ENCODE measurements at regions not wholly inside any gene's neighbourhood (a gene's known extent, or its start where the extent isn't known, plus 50 kb on each side); places are given as distances from the start of the nearest gene placed in this dataset.
A peak's percentile ranks its signal among the peaks of the same experiment; 100 is the strongest.
"Not testable (repeated sequence)": the region's sequence is repeated elsewhere in the genome, so short reads cannot be mapped to it uniquely, and the experiment has no call there.

DNA sequence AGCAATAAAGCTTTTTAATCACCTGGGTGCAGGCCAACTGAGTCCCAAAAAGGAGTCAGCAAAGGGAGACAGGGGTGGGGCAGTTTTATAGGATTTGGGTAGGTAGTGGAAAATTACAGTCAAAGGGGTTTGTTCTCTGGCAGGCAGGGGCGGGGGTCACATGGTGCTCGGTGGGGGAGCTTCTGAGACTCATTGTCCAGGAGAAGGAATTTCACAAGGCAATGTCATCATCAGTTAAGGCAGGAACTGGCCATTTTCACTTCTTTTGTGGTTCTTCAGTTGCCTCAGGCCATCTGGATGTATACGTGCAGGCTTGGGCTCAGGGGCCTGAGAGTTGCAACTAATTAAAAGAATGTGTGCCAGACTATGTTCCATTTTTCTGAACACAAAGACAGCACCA, 147.5 kb upstream of the SCN7A start:
- DNase-seq (ENCODE audit: low spot score): not testable (repeated sequence)

DNA sequence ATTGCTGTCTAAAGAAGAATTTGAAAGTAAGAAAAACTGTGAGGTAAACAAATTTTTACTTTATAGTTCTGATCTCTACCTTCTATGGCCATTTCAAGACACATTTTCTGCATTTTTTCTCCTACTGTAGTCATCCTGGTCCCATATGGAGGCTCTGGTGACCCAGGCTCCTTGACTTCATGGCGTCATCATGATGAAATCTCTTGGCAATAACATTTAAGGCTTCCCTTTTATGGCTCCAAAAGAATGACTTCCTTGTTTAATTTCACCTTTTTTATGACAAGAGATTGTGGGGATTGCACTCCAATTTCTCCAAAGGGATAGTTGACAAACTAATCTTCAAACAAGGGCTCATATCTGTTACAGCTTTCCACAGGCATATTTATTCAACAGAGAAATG, 143.0 kb upstream of the SCN7A start:
- no peak for DNase-seq (ENCODE audit: low spot score)

DNA sequence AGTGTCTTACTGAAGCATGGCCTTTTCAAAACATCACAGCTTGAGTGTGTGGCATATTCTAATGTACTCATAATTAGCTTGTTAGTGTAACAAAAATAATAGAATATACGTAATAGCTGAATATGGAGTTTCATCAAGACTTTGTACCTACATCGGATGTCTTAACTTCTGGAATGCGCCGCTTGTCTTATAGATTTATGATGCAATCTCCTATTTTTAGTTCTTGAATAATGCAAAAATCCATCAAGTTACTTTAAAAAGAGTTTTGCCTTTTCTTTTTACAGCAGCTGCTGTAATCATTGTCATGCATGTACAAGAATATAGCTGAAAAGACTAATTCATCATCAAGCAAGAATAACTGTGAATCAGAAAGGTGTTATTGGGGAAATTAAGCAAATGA, 140.7 kb upstream of the SCN7A start:
- DNase-seq (ENCODE audit: low spot score): no peak

DNA sequence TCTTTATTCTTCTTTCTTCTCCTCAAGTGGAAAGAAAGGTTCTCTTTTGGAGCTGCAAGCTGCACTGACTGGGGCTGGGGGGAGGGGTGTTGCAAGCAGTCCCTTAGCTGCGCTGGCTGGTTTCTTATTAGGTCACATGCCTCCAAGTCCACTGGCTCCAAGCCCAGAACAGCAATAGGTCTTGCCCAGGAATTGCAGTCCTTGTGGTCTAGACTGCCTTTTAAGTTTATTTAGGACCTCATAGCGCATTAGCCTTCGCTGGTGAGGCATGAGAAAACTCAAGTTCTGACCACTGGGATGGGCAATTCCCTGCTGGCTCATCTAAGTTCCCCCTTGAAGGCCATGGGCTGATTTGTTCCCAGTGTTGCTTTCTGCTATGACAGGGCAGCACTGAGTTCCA, 138.6 kb upstream of the SCN7A start:
- no peak for DNase-seq (ENCODE audit: low spot score)

DNA sequence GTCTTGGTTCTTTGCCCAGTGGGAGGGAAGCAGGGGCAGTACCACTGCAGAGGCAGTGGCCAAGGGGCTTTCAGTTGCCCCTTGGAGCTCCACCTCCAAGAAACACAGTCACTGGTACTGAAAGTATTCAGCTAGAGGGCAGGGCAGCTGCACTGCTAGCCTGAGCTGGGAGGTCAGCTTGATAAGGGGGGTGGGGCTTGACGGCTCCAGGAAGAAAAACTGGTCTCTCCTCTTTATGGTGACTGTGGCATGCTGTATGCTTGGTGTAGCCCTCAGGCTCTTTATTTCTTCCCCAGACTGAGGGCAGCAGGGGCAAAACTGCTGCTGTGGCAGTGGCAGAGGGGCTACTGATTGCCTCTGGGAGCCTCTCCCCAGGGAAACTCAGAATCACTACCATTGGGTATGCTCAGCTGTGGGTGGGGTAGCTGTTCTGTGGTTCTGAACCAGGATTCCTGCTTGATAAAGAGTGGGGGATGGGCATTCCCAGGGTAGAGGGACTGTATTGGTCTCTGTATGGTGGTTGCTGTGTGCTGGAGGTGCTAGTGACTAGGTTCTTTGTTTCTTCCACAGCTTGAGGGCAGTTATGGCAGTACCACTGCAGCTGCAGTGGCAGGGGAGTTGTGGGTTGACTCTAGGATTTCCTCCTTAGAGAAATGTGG, 134.6 kb upstream of the SCN7A start:
- DNase-seq (ENCODE audit: low spot score): peak; percentile 40

DNA sequence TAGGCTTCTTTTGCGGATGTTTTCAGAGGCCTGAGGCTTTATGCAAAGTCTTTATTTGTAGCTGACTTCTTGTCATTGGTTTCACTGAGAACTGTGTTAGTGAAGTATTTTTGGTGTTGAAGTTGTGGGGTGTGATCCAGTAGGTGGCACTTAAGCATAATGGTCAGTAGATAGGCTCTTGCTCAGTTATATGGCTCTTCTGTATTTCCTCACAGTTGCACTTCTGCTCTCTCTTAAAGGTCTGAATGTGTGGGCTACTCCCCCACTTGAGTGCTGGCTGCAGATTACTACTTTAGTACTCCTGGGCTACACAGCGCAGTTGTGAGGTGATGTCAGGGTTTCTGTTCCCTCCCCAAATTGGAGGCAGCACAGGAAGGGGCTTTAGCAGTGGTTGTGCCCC, 133.8 kb upstream of the SCN7A start:
- no peak for DNase-seq (ENCODE audit: low spot score)

DNA sequence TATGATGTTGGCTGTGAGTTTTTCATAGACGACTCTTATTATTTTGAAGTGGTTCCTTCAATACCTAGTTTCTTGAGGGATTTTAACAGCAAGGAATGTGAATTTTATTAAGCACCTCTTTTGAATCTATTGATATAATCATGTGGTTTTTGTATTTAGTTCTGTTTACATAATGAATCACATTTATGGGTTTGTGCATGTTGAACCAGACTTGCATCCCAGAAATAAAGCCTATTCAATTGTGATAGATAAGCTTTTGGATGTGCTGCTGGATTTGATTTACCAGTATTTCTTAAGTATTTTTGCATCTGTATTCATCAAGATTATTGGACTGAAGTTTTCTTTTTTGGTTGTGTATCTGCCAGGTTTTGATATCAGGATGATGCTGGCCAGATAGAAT, 131.6 kb upstream of the SCN7A start:
- DNase-seq (ENCODE audit: low spot score): no peak

DNA sequence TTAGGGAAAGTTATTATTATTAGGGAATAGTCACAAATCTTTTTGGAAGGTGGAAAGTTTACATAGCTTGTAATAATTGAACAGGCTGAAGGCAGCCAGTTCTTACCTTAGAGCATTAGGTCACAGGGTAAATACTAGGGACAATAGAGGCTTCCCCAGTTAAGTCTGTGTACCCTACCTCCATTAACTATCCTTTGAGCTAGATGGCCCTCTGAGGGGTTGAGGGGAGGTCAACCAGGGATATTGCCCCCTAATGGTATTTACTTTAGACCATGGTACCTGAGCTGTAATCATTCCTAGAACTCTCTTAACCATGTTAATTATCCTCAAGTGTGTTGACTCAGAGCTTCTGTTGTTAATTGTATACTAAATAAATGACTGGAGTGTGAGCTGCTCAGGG, 120.5 kb upstream of the SCN7A start:
- DNase-seq (ENCODE audit: low spot score): no peak

DNA sequence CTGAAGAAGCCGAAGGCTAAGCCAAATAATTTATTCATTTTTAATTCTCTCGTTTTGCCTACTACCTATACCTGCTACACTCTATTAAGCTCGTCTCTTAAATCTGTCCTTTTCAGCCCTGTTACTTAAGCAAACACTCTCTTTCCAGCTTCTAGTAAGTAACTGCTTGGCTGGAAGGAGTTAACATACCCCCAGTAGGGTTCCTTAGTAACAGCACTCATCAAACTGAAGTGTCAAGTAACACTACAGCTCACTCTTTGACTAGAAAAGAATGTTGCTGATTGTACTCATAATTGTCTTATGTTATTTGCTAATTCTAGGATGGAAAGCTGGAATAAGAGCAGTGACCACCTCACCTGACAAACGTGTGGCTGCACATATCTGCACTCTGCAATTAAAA, 120.0 kb upstream of the SCN7A start:
- no peak for DNase-seq (ENCODE audit: low spot score)

DNA sequence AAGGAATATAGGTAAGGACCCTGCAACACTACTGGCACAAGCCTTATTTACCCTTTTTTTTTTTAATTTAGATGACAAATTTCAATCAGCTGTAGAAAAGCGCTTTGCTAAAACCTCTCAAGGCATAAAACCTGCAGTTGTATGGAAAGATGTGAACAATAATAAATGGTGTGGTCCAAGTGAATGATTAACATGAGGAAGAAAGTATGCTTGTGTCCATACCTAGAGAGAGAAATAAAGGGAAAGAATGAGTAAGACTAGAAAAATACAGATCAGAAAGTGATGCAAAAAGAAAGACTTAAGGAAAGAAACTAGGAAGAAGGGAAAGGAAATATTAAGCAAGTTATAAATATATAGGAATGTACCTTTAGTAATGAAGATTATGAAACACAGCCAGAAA, 119.2 kb upstream of the SCN7A start:
- DNase-seq (ENCODE audit: low spot score): no peak

DNA sequence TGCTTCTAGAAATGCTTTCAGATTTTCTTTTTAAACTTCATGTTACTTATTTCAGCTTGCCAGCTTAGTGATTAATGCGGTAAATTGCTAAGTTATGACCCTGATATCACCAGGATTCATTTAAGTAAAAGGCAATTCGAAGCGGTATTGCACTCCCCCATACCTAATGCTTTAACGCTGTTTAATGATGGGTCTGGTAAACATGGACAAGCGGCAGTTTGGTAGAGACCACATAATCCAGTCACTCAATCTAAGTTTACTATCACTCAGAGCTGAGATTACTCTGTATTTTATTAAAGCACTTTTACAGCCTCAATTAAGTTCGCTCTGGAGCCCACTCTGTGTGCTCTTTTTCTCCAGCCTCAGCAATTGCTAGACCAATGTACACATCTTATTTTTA, 118.2 kb upstream of the SCN7A start:
- no peak for DNase-seq (ENCODE audit: low spot score)

DNA sequence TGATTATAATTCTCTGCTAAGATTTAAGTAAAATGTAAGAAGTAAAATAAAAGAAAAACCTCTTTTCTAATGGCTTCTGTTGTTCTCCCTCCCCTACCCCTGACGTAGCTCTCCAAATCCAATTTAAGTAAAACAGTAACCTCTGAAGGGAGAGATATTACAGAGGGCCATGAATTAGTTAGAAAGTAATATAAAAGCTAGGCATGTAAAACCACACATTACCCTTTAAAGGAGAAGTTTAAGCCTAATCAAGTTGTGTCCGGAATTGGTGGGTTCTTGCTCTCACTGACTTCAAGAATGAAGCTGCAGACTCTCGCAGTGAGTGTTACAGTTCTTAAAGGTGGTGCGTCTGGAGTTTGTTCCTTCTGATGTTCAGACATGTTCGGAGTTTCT, 116.9 kb upstream of the SCN7A start:
- no peak for DNase-seq (ENCODE audit: low spot score)

DNA sequence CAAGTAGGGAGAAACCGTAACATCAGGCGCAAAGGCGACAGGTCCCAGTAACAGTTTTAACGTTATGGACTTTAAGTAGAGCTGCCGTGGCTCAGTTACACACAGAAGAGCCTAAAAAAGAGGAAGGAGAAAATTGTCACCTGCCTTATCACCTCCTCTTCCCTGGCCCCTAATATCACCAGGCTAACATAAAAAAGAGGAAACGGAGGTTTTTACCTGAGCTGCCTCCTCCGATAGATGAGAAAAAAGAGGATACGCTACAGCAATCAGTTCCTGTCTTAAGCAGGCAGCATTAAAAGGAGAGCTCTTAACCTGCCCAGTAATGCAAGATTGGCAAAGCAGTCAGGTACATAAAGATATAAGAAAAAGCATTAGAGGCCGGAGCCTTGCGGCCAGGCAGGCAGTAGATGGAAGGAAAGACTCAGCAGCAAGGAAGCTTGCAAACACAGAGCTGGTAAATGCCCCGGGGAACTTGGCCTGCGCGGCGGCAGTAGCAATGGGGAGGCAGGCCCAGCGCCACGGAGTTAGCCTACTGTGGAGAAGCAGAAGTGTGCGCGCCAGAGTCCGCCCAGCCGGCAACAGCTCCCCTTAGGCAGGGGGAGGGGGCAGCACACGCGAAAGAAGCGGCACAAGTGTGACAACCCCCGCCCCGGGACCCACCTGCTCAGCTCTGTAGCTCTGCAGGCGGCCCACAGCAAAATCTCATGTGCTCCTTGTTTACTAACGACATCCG, 116.3 kb upstream of the SCN7A start:
- DNase-seq (ENCODE audit: low spot score): peak; percentile 63

DNA sequence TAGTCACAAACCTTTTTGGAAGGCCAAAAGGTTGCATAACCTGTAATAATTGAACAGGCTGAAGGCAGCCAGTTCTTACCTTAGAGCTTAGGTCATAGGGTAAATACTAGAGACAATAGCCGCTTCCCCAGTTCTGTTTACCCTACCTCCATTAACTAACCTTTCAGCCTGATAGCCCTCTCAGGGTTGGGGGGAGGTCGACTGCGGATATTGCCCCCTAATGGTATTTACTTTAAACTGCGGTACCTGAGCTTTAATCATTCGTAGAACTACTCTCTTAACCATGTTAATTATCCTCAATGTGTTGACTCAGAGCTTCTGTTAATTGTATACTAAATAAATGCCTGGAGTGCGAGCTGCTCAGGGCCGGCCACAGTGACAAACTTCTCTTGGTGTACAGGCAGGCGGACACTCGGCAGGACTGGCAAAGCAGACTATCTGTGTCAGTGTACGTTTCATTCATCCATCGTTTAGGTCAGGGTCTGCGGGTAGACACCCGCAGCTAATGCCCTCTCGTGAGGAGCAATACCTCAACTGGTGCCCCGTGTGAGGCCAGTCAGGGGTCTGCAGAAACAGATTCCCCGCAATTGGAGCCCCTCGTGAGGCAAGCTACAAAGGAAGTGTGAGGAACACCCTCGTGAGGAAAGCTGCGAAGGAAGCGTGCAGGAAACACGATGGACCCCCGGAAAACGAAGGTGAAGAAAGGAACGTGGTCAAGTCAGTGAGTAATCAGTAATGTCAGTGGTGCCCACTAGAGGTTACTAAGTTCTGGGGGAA, 115.3 kb upstream of the SCN7A start:
- DNase-seq (ENCODE audit: low spot score): no peak

DNA sequence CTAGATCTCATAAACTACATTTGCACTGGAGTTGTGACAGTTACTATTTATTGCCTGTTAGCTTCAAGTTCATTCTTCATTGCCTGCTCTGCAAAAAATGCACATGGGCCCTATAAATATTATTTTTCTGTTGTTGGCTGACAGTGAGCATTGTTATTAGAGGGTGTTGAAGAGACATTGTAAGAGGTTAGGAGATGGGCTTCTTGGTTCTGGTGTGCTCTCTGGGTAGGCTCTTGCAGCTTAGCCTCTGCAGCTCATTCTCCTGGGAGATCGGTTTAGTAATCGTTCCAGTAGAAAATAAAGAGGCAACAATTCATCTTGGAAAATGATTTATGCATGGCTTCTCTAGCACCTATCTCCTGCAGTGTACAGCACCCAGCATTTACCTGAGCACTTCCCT, 113.8 kb upstream of the SCN7A start:
- DNase-seq (ENCODE audit: low spot score): no peak

DNA sequence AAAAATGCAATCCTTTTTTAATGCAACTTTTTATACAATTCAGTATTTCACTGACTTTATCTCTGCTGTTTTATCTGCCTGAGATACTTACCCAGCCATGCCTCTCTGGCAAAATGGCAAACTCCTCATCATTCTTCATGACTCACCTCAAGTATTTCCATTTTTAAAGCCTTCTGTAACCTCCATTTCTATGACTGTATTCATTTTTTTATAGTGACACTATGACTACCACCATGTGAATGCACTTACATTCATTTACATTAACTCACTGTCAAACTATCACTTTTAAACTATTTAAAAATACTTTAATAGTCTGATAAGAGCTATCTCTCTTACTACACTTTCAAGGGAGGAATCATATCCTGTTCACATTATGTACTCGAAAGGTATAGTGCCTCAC, 99.4 kb upstream of the SCN7A start:
- DNase-seq (ENCODE audit: low spot score): no peak

DNA sequence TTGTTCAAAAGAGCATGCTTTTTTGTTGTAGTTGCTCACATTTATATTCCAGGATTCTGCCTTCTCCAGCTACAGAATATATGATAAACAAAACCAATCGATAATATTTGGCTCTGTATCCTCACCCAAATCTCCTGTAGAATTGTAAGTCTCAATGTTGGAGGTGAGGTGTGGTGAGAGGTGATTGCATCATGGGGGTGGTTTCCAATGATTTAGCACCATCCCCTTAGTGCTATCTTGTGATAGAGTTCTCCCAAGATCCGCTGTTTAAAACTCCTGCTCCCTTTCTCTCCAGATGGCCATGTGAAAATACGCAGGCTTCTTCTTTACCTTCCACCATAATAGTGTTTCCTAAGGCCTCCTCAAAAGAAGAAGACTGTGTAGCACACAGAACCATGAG, 98.7 kb upstream of the SCN7A start:
- no peak for DNase-seq (ENCODE audit: low spot score)

DNA sequence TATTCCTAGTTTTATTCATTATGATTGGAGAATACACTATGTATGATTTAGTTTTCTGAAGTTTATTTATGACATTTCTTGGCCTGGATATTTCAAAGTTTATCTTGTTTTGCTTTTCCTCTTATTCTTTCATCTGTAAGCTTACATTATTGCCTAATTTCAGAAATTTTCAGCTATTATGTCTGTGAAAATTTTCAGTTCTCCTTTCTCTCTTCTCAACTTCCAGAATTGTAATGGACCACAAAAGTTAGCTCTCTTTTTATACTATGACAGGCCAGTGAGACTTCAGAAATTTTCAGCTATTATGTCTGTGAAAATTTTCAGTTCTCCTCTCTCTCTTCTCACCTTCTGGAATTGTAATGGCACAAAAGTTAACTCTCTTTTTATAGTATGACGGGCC, 97.2 kb upstream of the SCN7A start:
- DNase-seq (ENCODE audit: low spot score): no peak

DNA sequence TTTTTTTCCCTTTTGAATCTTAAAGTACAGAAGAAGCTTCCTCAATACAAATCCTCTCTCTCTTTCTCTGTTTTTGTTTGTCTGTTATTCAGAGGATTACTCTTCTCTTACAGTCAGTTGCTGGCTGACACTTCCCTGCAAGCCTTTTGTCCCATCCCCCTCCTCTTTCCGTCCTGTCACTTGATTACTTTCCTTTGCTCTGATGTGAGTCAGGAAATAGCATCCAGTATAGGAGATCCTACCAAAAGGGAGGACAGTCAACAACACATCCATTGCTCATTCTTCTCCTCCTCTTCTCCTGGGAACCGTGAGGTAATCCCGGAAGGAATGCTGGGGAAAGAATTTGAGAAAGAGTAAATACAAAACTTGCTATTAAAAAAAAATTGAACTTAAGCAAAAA, 79.3 kb upstream of the SCN7A start:
- DNase-seq (ENCODE audit: low spot score): no peak

DNA sequence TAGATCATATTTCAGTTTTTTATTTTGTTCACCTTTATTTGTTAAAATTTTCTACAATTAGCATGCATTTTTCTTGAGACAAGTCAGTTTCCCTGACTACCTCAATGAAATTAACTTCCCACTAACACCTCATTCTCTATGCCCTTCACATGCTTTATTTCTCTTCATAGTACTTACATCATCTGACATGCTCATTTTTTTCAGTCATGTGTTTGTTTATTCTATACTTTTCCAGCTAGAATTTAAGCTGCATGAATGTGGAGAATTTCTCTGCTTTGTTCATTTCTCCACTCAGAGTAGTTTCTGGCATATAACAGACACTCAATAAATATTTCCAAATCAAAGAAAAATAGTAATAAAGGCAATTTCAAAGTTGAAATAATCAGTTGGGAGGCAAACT, 78.9 kb upstream of the SCN7A start:
- DNase-seq (ENCODE audit: low spot score): no peak

DNA sequence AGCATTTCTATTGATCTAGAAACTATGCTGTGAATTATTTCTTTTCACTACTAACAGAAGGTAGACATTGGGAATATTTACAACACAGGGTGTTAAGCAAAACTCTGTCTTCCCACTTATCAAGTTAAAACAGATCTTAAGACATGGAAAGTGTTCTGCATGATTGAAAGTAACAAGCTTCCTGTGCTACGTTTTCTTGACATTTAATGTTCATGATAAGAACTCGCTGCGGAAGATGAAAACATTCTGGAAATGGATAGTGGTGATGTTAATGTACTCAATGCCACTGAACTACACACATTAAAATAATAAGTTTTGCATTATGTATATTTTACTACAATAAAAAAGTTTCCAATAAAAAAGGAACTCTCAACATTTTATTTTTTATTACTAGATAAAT, 74.4 kb upstream of the SCN7A start:
- no peak for DNase-seq (ENCODE audit: low spot score)

DNA sequence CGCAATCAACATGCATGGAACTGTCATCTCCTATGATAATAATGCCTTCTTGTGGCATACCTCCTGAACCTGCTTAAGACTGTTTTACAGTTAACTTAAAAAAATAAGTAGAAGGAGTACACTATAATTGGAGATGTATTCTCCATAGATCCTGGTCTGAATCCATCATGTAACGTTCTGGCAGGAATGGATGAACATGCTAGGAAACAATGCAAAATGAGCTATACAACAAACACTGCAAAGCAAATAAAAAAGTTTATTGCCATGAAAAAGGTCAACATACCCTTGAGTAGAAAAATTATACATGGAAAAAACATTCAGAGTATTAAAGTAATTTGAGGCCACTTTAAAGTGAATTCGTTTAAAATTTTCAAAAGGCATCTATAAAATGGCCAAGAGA, 71.5 kb upstream of the SCN7A start:
- DNase-seq (ENCODE audit: low spot score): no peak

DNA sequence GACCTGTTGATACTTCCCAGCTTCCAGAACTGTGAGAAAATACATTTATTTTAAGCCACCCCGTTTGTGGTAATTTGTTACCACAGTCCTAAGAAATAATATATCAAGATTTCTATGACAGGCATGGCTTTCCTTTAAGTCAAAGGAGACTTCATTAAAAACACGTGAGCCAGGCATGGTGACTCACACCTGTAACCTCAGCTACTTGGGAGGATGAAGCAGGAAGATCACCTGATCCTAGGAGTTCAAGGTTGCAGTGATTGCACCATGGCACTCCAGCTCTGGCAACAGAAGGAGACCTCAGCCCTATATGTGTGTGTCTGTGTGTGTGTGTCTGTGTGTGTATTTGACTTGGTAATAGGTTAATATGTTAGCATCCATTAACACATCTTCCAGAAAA, 69.8 kb upstream of the SCN7A start:
- DNase-seq (ENCODE audit: low spot score): no peak

Data from ecto neural progenitor cell (in vitro differentiated cells).